GM12891 (cell line): ENCODE measurements at regions not wholly inside any gene's neighbourhood (a gene's known extent, or its start where the extent isn't known, plus 50 kb on each side); places are given as distances from the start of the nearest gene placed in this dataset.
"Not testable (repeated sequence)": the region's sequence is repeated elsewhere in the genome, so short reads cannot be mapped to it uniquely, and the experiment has no call there.

ENCODE experiments used
- DNase-seq: peaks from one replicate; pipeline ENCODE4 v3.0.0; 2011; ENCODE audit warnings: low spot score; ENCODE audit not compliant: insufficient read length
- FAIRE-seq: peaks from 2 replicates; lab custom pipeline; 2011; peaks lifted over from hg19 to GRCh38; lab: Jason Lieb, UNC
- PAX5 ChIP-seq: IDR thresholded peaks from 2 replicates; pipeline ENCODE4 v1.6.1; 2011; ENCODE audit warnings: low read length, moderate library complexity, mild to moderate bottlenecking; ENCODE audit not compliant: insufficient read depth, severe bottlenecking
- POLR2A ChIP-seq: IDR thresholded peaks from 2 replicates; pipeline ENCODE4 v1.6.1; 2011; ENCODE audit warnings: low read depth, low read length, control low read depth
- POLR2AphosphoS5 ChIP-seq: IDR thresholded peaks from 2 replicates; pipeline ENCODE4 v1.6.1; 2011; ENCODE audit warnings: low read depth, low read length, control low read depth
- POU2F2 ChIP-seq: IDR thresholded peaks from 2 replicates; pipeline ENCODE4 v1.6.1; 2011; ENCODE audit warnings: low read depth, mild to moderate bottlenecking, control low read depth, low read length, moderate library complexity
- SPI1 ChIP-seq: IDR thresholded peaks from 2 replicates; pipeline ENCODE4 v1.6.1; 2011; ENCODE audit warnings: low read depth, low read length, control low read depth
- TAF1 ChIP-seq: IDR thresholded peaks from 2 replicates; pipeline ENCODE4 v1.6.1; 2011; ENCODE audit warnings: low read depth, low read length, control low read depth

DNA sequence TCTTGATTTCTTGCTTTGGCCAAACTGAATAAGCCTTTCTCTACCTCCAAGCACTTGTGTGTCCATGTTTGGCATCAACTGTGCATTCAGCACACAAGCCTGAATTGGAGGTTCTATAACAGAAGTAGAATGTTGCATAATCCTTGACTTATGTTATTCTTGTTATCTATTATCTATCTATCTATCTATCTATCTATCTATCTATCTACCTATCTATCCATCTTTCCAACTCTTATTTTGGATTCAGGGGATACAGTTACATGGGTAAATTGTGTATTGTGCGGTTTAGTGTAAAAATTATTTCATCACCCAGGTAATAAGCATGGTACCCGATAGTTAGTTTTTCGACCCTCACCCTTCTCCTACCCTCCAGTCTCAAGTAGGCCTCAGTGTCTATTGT lies 319.6 kb downstream of the PTH2R start:
- FAIRE-seq (no peak), DNase-seq (no peak)
- no peak for TF ChIP-seq SPI1
- no peak for TF ChIP-seq POLR2AphosphoS5
- no peak for TF ChIP-seq POU2F2
- TF ChIP-seq TAF1: no peak
- no peak for TF ChIP-seq PAX5
- TF ChIP-seq POLR2A: no peak

GRCh38 chr2:208751663-208752415 lies 345.2 kb downstream of the PTH2R start:
- not testable (repeated sequence) for FAIRE-seq, DNase-seq

DNA sequence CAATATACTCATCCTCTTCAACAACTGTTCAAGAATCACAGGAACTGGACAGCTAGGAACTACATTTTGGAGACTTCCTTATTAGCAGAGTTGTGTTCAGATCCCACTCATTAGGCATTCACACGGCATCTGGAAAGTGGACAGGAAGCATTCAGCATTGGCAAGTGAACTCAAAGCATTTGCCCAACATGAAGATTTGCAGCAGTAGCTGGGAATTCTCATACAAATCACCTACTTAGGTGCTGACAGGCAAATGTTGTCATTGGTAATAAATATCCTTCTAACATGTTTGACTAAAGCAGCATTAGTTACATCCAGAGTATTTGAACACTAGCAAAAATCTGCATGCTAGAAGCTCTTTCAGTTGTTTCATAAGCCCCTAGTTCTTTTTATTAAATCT lies 350.8 kb downstream of the PTH2R start:
- no peak for DNase-seq
- no peak for TF ChIP-seq POLR2AphosphoS5
- no peak for TF ChIP-seq POLR2A
- TF ChIP-seq PAX5: no peak
- TF ChIP-seq SPI1: no peak
- no peak for TF ChIP-seq TAF1
- TF ChIP-seq POU2F2: no peak
- FAIRE-seq: no peak

DNA sequence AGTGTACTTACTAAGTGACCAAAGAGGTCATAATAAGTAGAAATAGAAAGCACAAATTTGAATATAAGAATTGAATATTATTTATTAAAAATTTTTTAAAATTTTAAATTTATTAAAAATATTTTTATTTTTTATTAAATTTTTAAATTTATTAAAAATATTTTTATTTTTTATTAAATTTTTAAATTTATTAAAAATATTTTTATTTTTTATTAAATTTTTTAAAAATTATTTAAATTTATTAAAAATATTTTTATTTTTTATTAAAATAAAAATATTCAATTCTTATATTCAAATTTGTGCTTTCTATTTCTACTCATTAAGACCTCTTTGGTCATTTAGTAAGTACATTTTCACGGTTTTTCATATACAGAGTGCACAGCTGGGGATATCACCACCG lies 366.5 kb downstream of the PTH2R start:
- not testable (repeated sequence) for FAIRE-seq, DNase-seq

GRCh38 chr2:208781166-208781565 lies 374.6 kb downstream of the PTH2R start:
- no peak for DNase-seq
- no peak for FAIRE-seq
- TF ChIP-seq PAX5 (no peak), POLR2AphosphoS5 (no peak), POU2F2 (no peak), TAF1 (no peak), POLR2A (no peak), SPI1 (no peak)

GRCh38 chr2:208782097-208782496 lies 375.5 kb downstream of the PTH2R start:
- DNase-seq (no peak), FAIRE-seq (no peak)
- TF ChIP-seq SPI1: no peak
- TF ChIP-seq POU2F2: no peak
- TF ChIP-seq TAF1: no peak
- TF ChIP-seq POLR2AphosphoS5: no peak
- no peak for TF ChIP-seq PAX5
- TF ChIP-seq POLR2A: no peak

DNA sequence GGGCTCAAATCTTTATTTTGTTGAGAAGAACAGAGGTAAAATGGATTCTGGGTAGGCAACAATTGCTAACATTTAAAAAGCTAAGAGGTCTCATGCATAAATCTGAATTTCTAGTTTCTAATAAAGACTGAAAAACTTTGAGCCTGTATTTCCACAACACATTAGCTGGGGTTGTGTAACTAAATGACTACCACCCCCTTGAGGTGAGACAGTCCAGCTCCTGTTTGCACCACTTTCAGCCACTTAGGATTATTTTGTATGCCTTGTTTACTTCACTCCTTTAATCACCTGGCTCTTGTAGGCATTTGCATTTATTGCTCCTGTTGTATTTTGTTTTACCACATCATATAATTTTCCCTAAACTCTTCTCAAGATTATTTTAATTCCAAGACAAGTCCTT lies 376.6 kb downstream of the PTH2R start:
- DNase-seq: no peak
- no peak for FAIRE-seq
- TF ChIP-seq SPI1: no peak
- TF ChIP-seq POLR2A: no peak
- TF ChIP-seq PAX5: no peak
- TF ChIP-seq TAF1: no peak
- no peak for TF ChIP-seq POLR2AphosphoS5
- TF ChIP-seq POU2F2: no peak

- DNase-seq: not testable (repeated sequence)
Measured at GRCh38 chr2:208784774-208785173, 378.2 kb downstream of the PTH2R start.

GRCh38 chr2:208791257-208791656 lies 384.7 kb downstream of the PTH2R start:
- FAIRE-seq (no peak), DNase-seq (no peak)
- no peak for TF ChIP-seq SPI1

More at GRCh38 chr2:208784774-208785173, 378.2 kb downstream of the PTH2R start:
- not testable (repeated sequence) for FAIRE-seq

DNA sequence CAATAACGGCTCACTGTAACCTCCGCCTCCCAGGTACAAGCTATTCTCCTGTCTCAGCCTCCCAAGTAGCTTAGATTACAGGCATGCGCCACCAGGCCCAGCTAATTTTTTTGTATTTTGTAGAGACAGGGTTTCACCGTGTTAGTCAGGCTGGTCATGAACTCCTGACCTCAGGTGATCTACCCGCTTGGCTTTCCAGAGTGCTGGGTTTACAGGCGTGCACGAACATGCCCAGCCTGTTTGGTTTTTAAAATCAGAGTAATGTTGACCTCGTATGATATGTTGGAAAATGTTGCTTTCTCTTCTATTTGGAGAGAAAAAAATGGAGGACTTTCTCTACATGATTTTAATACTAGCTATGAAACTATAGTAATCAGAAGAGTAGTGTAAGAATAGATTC lies 386.2 kb downstream of the PTH2R start:
- FAIRE-seq (no peak), DNase-seq (no peak)
- TF ChIP-seq POU2F2: no peak
- no peak for TF ChIP-seq POLR2A
- no peak for TF ChIP-seq SPI1

GRCh38 chr2:208793434-208793833 lies 386.8 kb downstream of the PTH2R start:
- DNase-seq: no peak
- FAIRE-seq: no peak

More at GRCh38 chr2:208793434-208793833, 386.8 kb downstream of the PTH2R start:
- TF ChIP-seq POLR2A (no peak), PAX5 (no peak), SPI1 (no peak), POU2F2 (no peak), POLR2AphosphoS5 (no peak), TAF1 (no peak)
